ENCODE measurements at regions not wholly inside any gene's neighbourhood (a gene's known extent, or its start where the extent isn't known, plus 50 kb on each side); places are given as distances from the start of the nearest gene placed in this dataset.

- Histone ChIP-seq H3K4me3 (ENCODE audit: low read length) (no peak overlapping the region), H3K36me3 (ENCODE audit: control insufficient read depth, low read depth, low read length) (no peaks in the 10 kb centered on the region), H3K4me1 (ENCODE audit: control insufficient read depth, low read depth, low read length) (no peaks in the 10 kb centered on the region), H3K27me3 (ENCODE audit: control insufficient read depth, insufficient read depth, low read length) (no peaks in the 10 kb centered on the region), H3K9me3 (ENCODE audit: control insufficient read depth, low read depth, low read length) (peaks cover 3% of the 10 kb centered on the region), H3K27ac (ENCODE audit: low read length) (no peak overlapping the region), H3K9ac (ENCODE audit: low read length) (no peak overlapping the region)
These were observed 339.7 kb upstream of the HS3ST1 start for GRCh38 chr4:11768251-11768972.

GRCh38 chr4:11765849-11766453 is 337.3 kb upstream of the HS3ST1 start:
- H3K36me3 ChIP-seq (ENCODE audit: control insufficient read depth, low read depth, low read length) = no peaks in the 10 kb centered on the region
- H3K9me3 ChIP-seq (ENCODE audit: control insufficient read depth, low read depth, low read length) = no peaks in the 10 kb centered on the region
- H3K27me3 ChIP-seq (ENCODE audit: control insufficient read depth, insufficient read depth, low read length) = no peaks in the 10 kb centered on the region

GRCh38 chr4:11748164-11748872 is 319.6 kb upstream of the HS3ST1 start:
- no peaks in the 10 kb centered on the region for H3K36me3 ChIP-seq (ENCODE audit: control insufficient read depth, low read depth, low read length)
- H3K9me3 ChIP-seq (ENCODE audit: control insufficient read depth, low read depth, low read length) = no peaks in the 10 kb centered on the region
- no peak overlapping the region for H3K4me3 ChIP-seq (ENCODE audit: low read length)
- no peaks in the 10 kb centered on the region for H3K27me3 ChIP-seq (ENCODE audit: control insufficient read depth, insufficient read depth, low read length)
- H3K4me1 ChIP-seq (ENCODE audit: control insufficient read depth, low read depth, low read length) = no peaks in the 10 kb centered on the region
- H3K27ac ChIP-seq (ENCODE audit: low read length) = no peak overlapping the region
- no peak overlapping the region for H3K9ac ChIP-seq (ENCODE audit: low read length)

More at GRCh38 chr4:11765849-11766453, 337.3 kb upstream of the HS3ST1 start:
- Histone ChIP-seq H3K27ac (ENCODE audit: low read length) (no peak overlapping the region), H3K9ac (ENCODE audit: low read length) (no peak overlapping the region), H3K4me1 (ENCODE audit: control insufficient read depth, low read depth, low read length) (no peaks in the 10 kb centered on the region), H3K4me3 (ENCODE audit: low read length) (no peak overlapping the region)

- no peak overlapping the region for H3K4me3 ChIP-seq (ENCODE audit: low read length)
- H3K9ac ChIP-seq (ENCODE audit: low read length) = no peak overlapping the region
- H3K27ac ChIP-seq (ENCODE audit: low read length) = no peak overlapping the region
- H3K9me3 ChIP-seq (ENCODE audit: control insufficient read depth, low read depth, low read length) = no peaks in the 10 kb centered on the region
- no peaks in the 10 kb centered on the region for H3K36me3 ChIP-seq (ENCODE audit: control insufficient read depth, low read depth, low read length)
- no peaks in the 10 kb centered on the region for H3K4me1 ChIP-seq (ENCODE audit: control insufficient read depth, low read depth, low read length)
- no peaks in the 10 kb centered on the region for H3K27me3 ChIP-seq (ENCODE audit: control insufficient read depth, insufficient read depth, low read length)
These were observed 318.0 kb upstream of the HS3ST1 start for GRCh38 chr4:11746734-11747133.

- Histone ChIP-seq H3K4me3 (ENCODE audit: low read length) (no peak overlapping the region), H3K9ac (ENCODE audit: low read length) (no peak overlapping the region), H3K27ac (ENCODE audit: low read length) (no peak overlapping the region), H3K4me1 (ENCODE audit: control insufficient read depth, low read depth, low read length) (no peaks in the 10 kb centered on the region), H3K36me3 (ENCODE audit: control insufficient read depth, low read depth, low read length) (no peaks in the 10 kb centered on the region), H3K9me3 (ENCODE audit: control insufficient read depth, low read depth, low read length) (no peaks in the 10 kb centered on the region), H3K27me3 (ENCODE audit: control insufficient read depth, insufficient read depth, low read length) (no peaks in the 10 kb centered on the region)
These were observed 315.3 kb upstream of the HS3ST1 start for GRCh38 chr4:11743976-11744375.

- Histone ChIP-seq H3K9me3 (ENCODE audit: control insufficient read depth, low read depth, low read length) (no peaks in the 10 kb centered on the region), H3K27me3 (ENCODE audit: control insufficient read depth, insufficient read depth, low read length) (no peaks in the 10 kb centered on the region), H3K36me3 (ENCODE audit: control insufficient read depth, low read depth, low read length) (no peaks in the 10 kb centered on the region), H3K9ac (ENCODE audit: low read length) (no peak overlapping the region), H3K4me1 (ENCODE audit: control insufficient read depth, low read depth, low read length) (no peaks in the 10 kb centered on the region), H3K27ac (ENCODE audit: low read length) (no peak overlapping the region), H3K4me3 (ENCODE audit: low read length) (no peak overlapping the region)
These were observed 314.5 kb upstream of the HS3ST1 start for GRCh38 chr4:11743236-11743635.

- no peak overlapping the region for H3K27ac ChIP-seq (ENCODE audit: low read length)
- no peak overlapping the region for H3K9ac ChIP-seq (ENCODE audit: low read length)
- H3K4me1 ChIP-seq (ENCODE audit: control insufficient read depth, low read depth, low read length) = no peaks in the 10 kb centered on the region
- no peaks in the 10 kb centered on the region for H3K9me3 ChIP-seq (ENCODE audit: control insufficient read depth, low read depth, low read length)
- no peaks in the 10 kb centered on the region for H3K36me3 ChIP-seq (ENCODE audit: control insufficient read depth, low read depth, low read length)
- no peak overlapping the region for H3K4me3 ChIP-seq (ENCODE audit: low read length)
- H3K27me3 ChIP-seq (ENCODE audit: control insufficient read depth, insufficient read depth, low read length) = no peaks in the 10 kb centered on the region
These were observed 312.5 kb upstream of the HS3ST1 start for GRCh38 chr4:11741190-11741652.

GRCh38 chr4:11739992-11740391 is 311.3 kb upstream of the HS3ST1 start:
- Histone ChIP-seq H3K27me3 (ENCODE audit: control insufficient read depth, insufficient read depth, low read length) (no peaks in the 10 kb centered on the region), H3K27ac (ENCODE audit: low read length) (no peak overlapping the region), H3K4me3 (ENCODE audit: low read length) (no peak overlapping the region), H3K4me1 (ENCODE audit: control insufficient read depth, low read depth, low read length) (no peaks in the 10 kb centered on the region), H3K9ac (ENCODE audit: low read length) (no peak overlapping the region), H3K36me3 (ENCODE audit: control insufficient read depth, low read depth, low read length) (no peaks in the 10 kb centered on the region), H3K9me3 (ENCODE audit: control insufficient read depth, low read depth, low read length) (no peaks in the 10 kb centered on the region)

- H3K9me3 ChIP-seq (ENCODE audit: control insufficient read depth, low read depth, low read length) = no peaks in the 10 kb centered on the region
- no peak overlapping the region for H3K27ac ChIP-seq (ENCODE audit: low read length)
- no peaks in the 10 kb centered on the region for H3K27me3 ChIP-seq (ENCODE audit: control insufficient read depth, insufficient read depth, low read length)
- H3K4me1 ChIP-seq (ENCODE audit: control insufficient read depth, low read depth, low read length) = no peaks in the 10 kb centered on the region
- no peak overlapping the region for H3K9ac ChIP-seq (ENCODE audit: low read length)
- H3K36me3 ChIP-seq (ENCODE audit: control insufficient read depth, low read depth, low read length) = no peaks in the 10 kb centered on the region
- no peak overlapping the region for H3K4me3 ChIP-seq (ENCODE audit: low read length)
These were observed 308.3 kb upstream of the HS3ST1 start for GRCh38 chr4:11736978-11737377.

- no peak overlapping the region for H3K9ac ChIP-seq (ENCODE audit: low read length)
- no peak overlapping the region for H3K27ac ChIP-seq (ENCODE audit: low read length)
- no peaks in the 10 kb centered on the region for H3K9me3 ChIP-seq (ENCODE audit: control insufficient read depth, low read depth, low read length)
- no peaks in the 10 kb centered on the region for H3K4me1 ChIP-seq (ENCODE audit: control insufficient read depth, low read depth, low read length)
- no peak overlapping the region for H3K4me3 ChIP-seq (ENCODE audit: low read length)
- no peaks in the 10 kb centered on the region for H3K36me3 ChIP-seq (ENCODE audit: control insufficient read depth, low read depth, low read length)
- H3K27me3 ChIP-seq (ENCODE audit: control insufficient read depth, insufficient read depth, low read length) = no peaks in the 10 kb centered on the region
These were observed 307.0 kb upstream of the HS3ST1 start for GRCh38 chr4:11735651-11736050.

GRCh38 chr4:11732155-11732554 is 303.5 kb upstream of the HS3ST1 start:
- H3K9me3 ChIP-seq (ENCODE audit: control insufficient read depth, low read depth, low read length) = no peaks in the 10 kb centered on the region
- no peak overlapping the region for H3K27ac ChIP-seq (ENCODE audit: low read length)
- H3K27me3 ChIP-seq (ENCODE audit: control insufficient read depth, insufficient read depth, low read length) = no peaks in the 10 kb centered on the region
- H3K36me3 ChIP-seq (ENCODE audit: control insufficient read depth, low read depth, low read length) = no peaks in the 10 kb centered on the region
- no peak overlapping the region for H3K4me3 ChIP-seq (ENCODE audit: low read length)
- no peak overlapping the region for H3K9ac ChIP-seq (ENCODE audit: low read length)
- H3K4me1 ChIP-seq (ENCODE audit: control insufficient read depth, low read depth, low read length) = no peaks in the 10 kb centered on the region

Measured in iPS-18a (cell line).